ENCODE measurements at regions not wholly inside any gene's neighbourhood (a gene's known extent, or its start where the extent isn't known, plus 50 kb on each side); places are given as distances from the start of the nearest gene placed in this dataset.

- Histone ChIP-seq H3K27ac (ENCODE audit: low read depth, low read length) (no peak overlapping the region), H3K27me3 (ENCODE audit: control insufficient read depth in 2 of 2, insufficient read depth in 2 of 2, low read length in 2 of 2) (no peaks in the 10 kb centered on the region), H3K4me1 (ENCODE audit: control insufficient read depth in 2 of 2, insufficient read depth in 2 of 2, low read length in 2 of 2) (no peaks in the 10 kb centered on the region), H3K4me3 (ENCODE audit: low read length) (no peak overlapping the region), H3K36me3 (ENCODE audit: control insufficient read depth in 2 of 3, insufficient read depth in 3 of 3, low read length in 3 of 3) (no peaks in the 10 kb centered on the region), H3K9me3 (ENCODE audit: control insufficient read depth in 2 of 3, low read length in 3 of 3) (no peaks in the 10 kb centered on the region)
- Mint-ChIP-seq H3K27ac (no peak overlapping the region), H3K4me1 (no peaks in the 10 kb centered on the region), H3K9me3 (peaks cover 0 to 7% (median 2%) of the 10 kb centered on the region in 11 donors), H3K27me3 (peaks cover 0 to 10% (median 5%) of the 10 kb centered on the region in 5 donors), H3K4me3 (no peak overlapping the region), H3K36me3 (no peaks in the 10 kb centered on the region)
- intact Hi-C loops (cut with micrococcal nuclease) = no loop called here
- ATAC-seq (no peak), DNase-seq (no peak)
- POLR2A ChIA-PET = no interaction called here
- CTCF ChIA-PET = no interaction called here
Observed at GRCh38 chr6:164135511-164136132, 721.1 kb downstream of the QKI start.

GRCh38 chr6:164133095-164133494, 718.6 kb downstream of the QKI start:
- H3K27ac Mint-ChIP-seq = no peak overlapping the region
- POLR2A ChIA-PET = interaction anchor here (0.6 kb wide), 1 partner anchor 62 kb away, joined by 6 read pairs; no protein-coding TSS in a partner anchor
- H3K4me3 ChIP-seq (ENCODE audit: low read length) = no peak overlapping the region
- H3K4me1 Mint-ChIP-seq = no peaks in the 10 kb centered on the region
- no peaks in the 10 kb centered on the region for H3K36me3 Mint-ChIP-seq
- H3K9me3 ChIP-seq (ENCODE audit: control insufficient read depth in 2 of 3, low read length in 3 of 3) = no peaks in the 10 kb centered on the region
- intact Hi-C loops (cut with micrococcal nuclease) = no loop called here
- no peak overlapping the region for H3K27ac ChIP-seq (ENCODE audit: low read depth, low read length)
- CTCF ChIA-PET = no interaction called here
- ATAC-seq (no peak), DNase-seq (no peak)
- peaks cover 0 to 5% (median 2%) of the 10 kb centered on the region in 11 donors for H3K9me3 Mint-ChIP-seq
- H3K27me3 ChIP-seq (ENCODE audit: control insufficient read depth in 2 of 2, insufficient read depth in 2 of 2, low read length in 2 of 2) = no peaks in the 10 kb centered on the region
- H3K36me3 ChIP-seq (ENCODE audit: control insufficient read depth in 2 of 3, insufficient read depth in 3 of 3, low read length in 3 of 3) = no peaks in the 10 kb centered on the region
- H3K4me1 ChIP-seq (ENCODE audit: control insufficient read depth in 2 of 2, insufficient read depth in 2 of 2, low read length in 2 of 2) = no peaks in the 10 kb centered on the region
- H3K4me3 Mint-ChIP-seq = no peak overlapping the region
- H3K27me3 Mint-ChIP-seq = peaks cover 0 to 11% (median 4%) of the 10 kb centered on the region in 5 donors

- no peaks in the 10 kb centered on the region for H3K27me3 ChIP-seq (ENCODE audit: control insufficient read depth in 2 of 2, insufficient read depth in 2 of 2, low read length in 2 of 2)
- CTCF ChIA-PET = no interaction called here
- no peak overlapping the region for H3K27ac ChIP-seq (ENCODE audit: low read depth, low read length)
- Mint-ChIP-seq H3K27me3 (peaks cover 0 to 12% (median 5%) of the 10 kb centered on the region in 5 donors), H3K4me3 (no peak overlapping the region), H3K9me3 (peaks cover 0 to 5% (median 2%) of the 10 kb centered on the region in 11 donors), H3K27ac (no peak overlapping the region), H3K36me3 (no peaks in the 10 kb centered on the region), H3K4me1 (no peaks in the 10 kb centered on the region)
- ATAC-seq = no peak
- no peaks in the 10 kb centered on the region for H3K4me1 ChIP-seq (ENCODE audit: control insufficient read depth in 2 of 2, insufficient read depth in 2 of 2, low read length in 2 of 2)
- DNase-seq = no peak
- no peaks in the 10 kb centered on the region for H3K9me3 ChIP-seq (ENCODE audit: control insufficient read depth in 2 of 3, low read length in 3 of 3)
- H3K4me3 ChIP-seq (ENCODE audit: low read length) = no peak overlapping the region
- POLR2A ChIA-PET = no interaction called here
- H3K36me3 ChIP-seq (ENCODE audit: control insufficient read depth in 2 of 3, insufficient read depth in 3 of 3, low read length in 3 of 3) = no peaks in the 10 kb centered on the region
- intact Hi-C loops (cut with micrococcal nuclease) = no loop called here
Observed at GRCh38 chr6:164130585-164130984, 716.1 kb downstream of the QKI start.

- Histone ChIP-seq H3K36me3 (ENCODE audit: control insufficient read depth in 2 of 3, insufficient read depth in 3 of 3, low read length in 3 of 3) (no peaks in the 10 kb centered on the region), H3K4me1 (ENCODE audit: control insufficient read depth in 2 of 2, insufficient read depth in 2 of 2, low read length in 2 of 2) (no peaks in the 10 kb centered on the region), H3K4me3 (ENCODE audit: low read length) (no peak overlapping the region), H3K9me3 (ENCODE audit: control insufficient read depth in 2 of 3, low read length in 3 of 3) (no peaks in the 10 kb centered on the region), H3K27me3 (ENCODE audit: control insufficient read depth in 2 of 2, insufficient read depth in 2 of 2, low read length in 2 of 2) (no peaks in the 10 kb centered on the region), H3K27ac (ENCODE audit: low read depth, low read length) (no peak overlapping the region)
- CTCF ChIA-PET = no interaction called here
- ATAC-seq (no peak), DNase-seq (no peak)
- intact Hi-C loops (cut with micrococcal nuclease) = no loop called here
- H3K27me3 Mint-ChIP-seq = peaks cover 0 to 12% (median 5%) of the 10 kb centered on the region in 5 donors
- H3K4me3 Mint-ChIP-seq = no peak overlapping the region
- H3K27ac Mint-ChIP-seq = no peak overlapping the region
- no peaks in the 10 kb centered on the region for H3K36me3 Mint-ChIP-seq
- H3K9me3 Mint-ChIP-seq = peaks cover 0 to 4% (median 1%) of the 10 kb centered on the region in 11 donors
- no peaks in the 10 kb centered on the region for H3K4me1 Mint-ChIP-seq
- POLR2A ChIA-PET = no interaction called here
Observed at GRCh38 chr6:164130151-164130550, 715.6 kb downstream of the QKI start.

- H3K27ac ChIP-seq (ENCODE audit: low read depth, low read length) = no peak overlapping the region
- H3K27me3 ChIP-seq (ENCODE audit: control insufficient read depth in 2 of 2, insufficient read depth in 2 of 2, low read length in 2 of 2) = no peaks in the 10 kb centered on the region
- no peaks in the 10 kb centered on the region for H3K9me3 ChIP-seq (ENCODE audit: control insufficient read depth in 2 of 3, low read length in 3 of 3)
- intact Hi-C loops (cut with micrococcal nuclease) = no loop called here
- H3K4me1 ChIP-seq (ENCODE audit: control insufficient read depth in 2 of 2, insufficient read depth in 2 of 2, low read length in 2 of 2) = no peaks in the 10 kb centered on the region
- Mint-ChIP-seq H3K36me3 (no peaks in the 10 kb centered on the region), H3K4me3 (no peak overlapping the region), H3K27me3 (peaks cover 0 to 11% (median 4%) of the 10 kb centered on the region in 5 donors), H3K27ac (no peak overlapping the region), H3K4me1 (no peaks in the 10 kb centered on the region), H3K9me3 (peaks cover 0 to 9% (median 0%) of the 10 kb centered on the region in 11 donors)
- H3K4me3 ChIP-seq (ENCODE audit: low read length) = no peak overlapping the region
- ATAC-seq (no peak), DNase-seq (no peak)
- H3K36me3 ChIP-seq (ENCODE audit: control insufficient read depth in 2 of 3, insufficient read depth in 3 of 3, low read length in 3 of 3) = no peaks in the 10 kb centered on the region
- CTCF ChIA-PET = no interaction called here
- POLR2A ChIA-PET = no interaction called here
Observed at GRCh38 chr6:164129218-164129617, 714.7 kb downstream of the QKI start.

GRCh38 chr6:164128101-164128500, 713.6 kb downstream of the QKI start:
- H3K9me3 Mint-ChIP-seq = peaks cover 0 to 9% (median 0%) of the 10 kb centered on the region in 11 donors
- CTCF ChIA-PET = no interaction called here
- DNase-seq = no peak

GRCh38 chr6:164124986-164125385, 710.5 kb downstream of the QKI start:
- H3K4me1 ChIP-seq (ENCODE audit: control insufficient read depth in 2 of 2, insufficient read depth in 2 of 2, low read length in 2 of 2) = no peaks in the 10 kb centered on the region
- POLR2A ChIA-PET = no interaction called here
- intact Hi-C loops (cut with micrococcal nuclease) = no loop called here
- DNase-seq = no peak
- peaks cover 0 to 11% (median 4%) of the 10 kb centered on the region in 5 donors for H3K27me3 Mint-ChIP-seq
- no peaks in the 10 kb centered on the region for H3K36me3 Mint-ChIP-seq
- no peak overlapping the region for H3K4me3 Mint-ChIP-seq
- H3K27me3 ChIP-seq (ENCODE audit: control insufficient read depth in 2 of 2, insufficient read depth in 2 of 2, low read length in 2 of 2) = no peaks in the 10 kb centered on the region
- no peaks in the 10 kb centered on the region for H3K9me3 ChIP-seq (ENCODE audit: control insufficient read depth in 2 of 3, low read length in 3 of 3)
- H3K36me3 ChIP-seq (ENCODE audit: control insufficient read depth in 2 of 3, insufficient read depth in 3 of 3, low read length in 3 of 3) = no peaks in the 10 kb centered on the region
- peaks cover 0 to 13% (median 0%) of the 10 kb centered on the region in 11 donors for H3K9me3 Mint-ChIP-seq
- H3K4me3 ChIP-seq (ENCODE audit: low read length) = no peak overlapping the region
- no peak overlapping the region for H3K27ac ChIP-seq (ENCODE audit: low read depth, low read length)
- CTCF ChIA-PET = no interaction called here
- no peak for ATAC-seq
- H3K4me1 Mint-ChIP-seq = no peaks in the 10 kb centered on the region
- H3K27ac Mint-ChIP-seq = no peak overlapping the region

More at GRCh38 chr6:164128101-164128500, 713.6 kb downstream of the QKI start:
- Mint-ChIP-seq H3K27ac (no peak overlapping the region), H3K36me3 (no peaks in the 10 kb centered on the region), H3K4me3 (no peak overlapping the region), H3K4me1 (no peaks in the 10 kb centered on the region), H3K27me3 (peaks cover 0 to 11% (median 4%) of the 10 kb centered on the region in 5 donors)
- H3K27me3 ChIP-seq (ENCODE audit: control insufficient read depth in 2 of 2, insufficient read depth in 2 of 2, low read length in 2 of 2) = no peaks in the 10 kb centered on the region
- no peaks in the 10 kb centered on the region for H3K4me1 ChIP-seq (ENCODE audit: control insufficient read depth in 2 of 2, insufficient read depth in 2 of 2, low read length in 2 of 2)
- H3K27ac ChIP-seq (ENCODE audit: low read depth, low read length) = no peak overlapping the region
- H3K9me3 ChIP-seq (ENCODE audit: control insufficient read depth in 2 of 3, low read length in 3 of 3) = no peaks in the 10 kb centered on the region
- no peaks in the 10 kb centered on the region for H3K36me3 ChIP-seq (ENCODE audit: control insufficient read depth in 2 of 3, insufficient read depth in 3 of 3, low read length in 3 of 3)
- POLR2A ChIA-PET = no interaction called here
- intact Hi-C loops (cut with micrococcal nuclease) = no loop called here
- H3K4me3 ChIP-seq (ENCODE audit: low read length) = no peak overlapping the region
- no peak for ATAC-seq
